ENCODE measurements at regions not wholly inside any gene's neighbourhood (a gene's known extent, or its start where the extent isn't known, plus 50 kb on each side); places are given as distances from the start of the nearest gene placed in this dataset.
A peak's percentile ranks its signal among the peaks of the same experiment; 100 is the strongest.

DNA sequence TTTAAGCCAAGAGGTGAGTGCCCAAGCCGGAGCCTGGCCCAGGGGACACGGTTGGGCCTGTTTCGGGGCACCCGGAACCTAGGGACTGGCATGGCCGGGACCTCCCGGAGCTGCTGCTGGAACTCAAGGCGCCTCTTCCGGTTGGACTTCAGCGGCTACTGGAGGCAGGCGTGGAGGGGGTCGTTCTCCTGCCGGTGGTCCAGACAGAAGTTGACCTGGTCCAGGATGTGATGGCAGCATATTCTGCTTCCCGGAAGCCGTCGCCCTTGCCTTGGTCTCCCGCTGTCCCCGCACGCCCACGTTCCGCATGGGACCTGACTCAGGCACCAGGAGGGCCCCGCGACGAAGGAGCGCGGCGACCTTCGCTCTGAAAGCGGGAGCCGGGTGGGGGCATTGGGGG, 240.8 kb downstream of the FOXA2 start:
- TF ChIP-seq, protein P1, sequence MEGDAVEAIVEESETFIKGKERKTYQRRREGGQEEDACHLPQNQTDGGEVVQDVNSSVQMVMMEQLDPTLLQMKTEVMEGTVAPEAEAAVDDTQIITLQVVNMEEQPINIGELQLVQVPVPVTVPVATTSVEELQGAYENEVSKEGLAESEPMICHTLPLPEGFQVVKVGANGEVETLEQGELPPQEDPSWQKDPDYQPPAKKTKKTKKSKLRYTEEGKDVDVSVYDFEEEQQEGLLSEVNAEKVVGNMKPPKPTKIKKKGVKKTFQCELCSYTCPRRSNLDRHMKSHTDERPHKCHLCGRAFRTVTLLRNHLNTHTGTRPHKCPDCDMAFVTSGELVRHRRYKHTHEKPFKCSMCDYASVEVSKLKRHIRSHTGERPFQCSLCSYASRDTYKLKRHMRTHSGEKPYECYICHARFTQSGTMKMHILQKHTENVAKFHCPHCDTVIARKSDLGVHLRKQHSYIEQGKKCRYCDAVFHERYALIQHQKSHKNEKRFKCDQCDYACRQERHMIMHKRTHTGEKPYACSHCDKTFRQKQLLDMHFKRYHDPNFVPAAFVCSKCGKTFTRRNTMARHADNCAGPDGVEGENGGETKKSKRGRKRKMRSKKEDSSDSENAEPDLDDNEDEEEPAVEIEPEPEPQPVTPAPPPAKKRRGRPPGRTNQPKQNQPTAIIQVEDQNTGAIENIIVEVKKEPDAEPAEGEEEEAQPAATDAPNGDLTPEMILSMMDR (IDR thresholded peaks at IDR 0.05) = no peak

DNA sequence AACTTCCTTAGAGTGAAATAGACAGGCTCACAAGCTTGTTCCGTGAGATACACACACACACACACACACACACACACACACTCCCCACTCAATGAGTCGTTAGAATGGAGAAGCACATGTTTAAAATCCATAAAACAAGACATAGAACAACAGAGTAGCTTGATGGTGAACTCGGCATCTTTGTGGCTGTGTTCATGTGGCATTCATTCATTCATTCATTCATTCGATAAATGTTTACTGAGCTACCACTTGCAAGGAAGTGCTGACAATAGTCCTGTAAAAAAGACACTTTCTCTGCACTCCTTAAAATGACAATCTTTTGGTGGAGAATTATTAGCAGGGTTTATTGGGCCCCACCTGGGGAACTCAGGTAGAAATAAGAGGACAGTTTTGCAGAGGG, 242.0 kb downstream of the FOXA2 start:
- TF ChIP-seq, protein P1 (IDR thresholded peaks at IDR 0.05) = no peak

DNA sequence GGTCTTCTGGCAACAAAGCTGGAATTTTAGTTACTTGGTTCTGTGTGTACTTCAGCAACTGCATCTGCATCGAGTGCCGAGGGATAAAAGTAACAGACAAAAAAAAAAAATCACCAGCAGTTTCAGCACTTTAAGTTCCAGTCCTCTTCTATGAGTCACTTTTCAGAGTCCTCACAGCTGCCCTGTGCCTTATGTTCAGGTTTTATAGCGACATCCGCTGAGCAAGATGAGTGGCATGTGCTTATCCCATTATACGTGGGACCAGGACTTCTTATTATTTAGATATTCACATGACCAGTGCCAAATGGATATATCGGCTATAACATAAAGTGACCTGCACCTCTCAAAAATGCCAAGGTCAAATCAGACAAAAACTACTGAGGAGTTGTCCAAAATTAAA, 242.9 kb downstream of the FOXA2 start:
- TF ChIP-seq, protein P1 (IDR thresholded peaks at IDR 0.05) = no peak

DNA sequence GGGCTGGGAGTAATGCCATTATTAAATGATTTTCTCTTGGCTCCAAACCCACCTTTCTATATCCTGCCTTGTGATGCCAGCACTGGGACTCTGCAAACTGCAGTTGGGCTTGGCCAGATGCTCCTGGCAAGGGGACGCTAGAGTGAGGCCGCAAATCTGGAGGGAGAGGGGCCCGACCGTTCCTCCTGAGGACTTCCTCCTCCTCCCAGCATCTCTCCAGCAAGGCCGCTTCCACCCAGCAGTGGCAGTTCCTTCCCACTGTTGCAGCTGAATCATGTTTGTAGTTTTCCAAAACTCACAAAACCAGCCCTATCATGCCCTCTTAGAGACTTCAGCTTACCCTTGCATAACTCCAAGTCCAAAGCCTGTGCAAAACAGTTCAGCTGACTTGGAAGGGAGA, 244.4 kb downstream of the FOXA2 start:
- TF ChIP-seq, protein P1 (IDR thresholded peaks at IDR 0.05) = no peak

DNA sequence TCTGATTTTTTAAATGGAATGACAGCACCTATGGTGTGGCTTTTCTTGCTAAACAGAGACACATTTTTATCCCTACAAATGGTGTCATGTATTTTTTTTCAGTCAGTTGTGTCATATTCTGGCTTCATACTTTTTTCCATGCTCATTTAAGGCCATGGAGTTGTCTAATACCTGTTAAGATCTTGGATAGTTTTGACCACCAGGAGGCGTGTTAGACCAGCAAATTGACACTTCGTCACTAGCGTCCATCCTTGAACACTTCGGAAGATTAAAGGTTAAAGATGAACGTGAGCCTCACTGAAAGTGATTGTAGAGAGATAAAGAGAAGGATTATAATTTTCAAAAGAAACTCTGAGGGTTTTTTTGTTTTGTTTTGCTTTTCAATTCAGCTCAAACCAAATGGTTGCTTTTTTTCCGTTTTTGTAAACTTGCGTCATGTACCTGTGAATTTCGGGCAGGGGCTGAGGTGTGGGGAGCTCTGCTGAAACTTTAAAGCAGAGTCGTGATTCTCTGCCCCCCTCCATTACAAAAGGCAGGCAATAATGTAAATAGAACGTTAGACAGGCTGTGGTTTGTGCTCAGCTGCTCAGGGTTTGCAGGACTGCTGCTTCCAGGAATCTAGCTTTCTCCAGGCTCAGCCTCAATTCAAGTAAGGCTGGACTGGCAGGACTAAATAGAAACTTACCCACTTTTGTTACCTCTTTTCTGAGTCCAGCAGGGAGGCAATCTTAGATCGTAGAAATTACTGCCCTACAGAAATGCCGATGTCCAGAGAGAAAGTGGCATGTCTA, 245.1 kb downstream of the FOXA2 start:
- TF ChIP-seq, protein P1 (IDR thresholded peaks at IDR 0.05) = peak; percentile 80

DNA sequence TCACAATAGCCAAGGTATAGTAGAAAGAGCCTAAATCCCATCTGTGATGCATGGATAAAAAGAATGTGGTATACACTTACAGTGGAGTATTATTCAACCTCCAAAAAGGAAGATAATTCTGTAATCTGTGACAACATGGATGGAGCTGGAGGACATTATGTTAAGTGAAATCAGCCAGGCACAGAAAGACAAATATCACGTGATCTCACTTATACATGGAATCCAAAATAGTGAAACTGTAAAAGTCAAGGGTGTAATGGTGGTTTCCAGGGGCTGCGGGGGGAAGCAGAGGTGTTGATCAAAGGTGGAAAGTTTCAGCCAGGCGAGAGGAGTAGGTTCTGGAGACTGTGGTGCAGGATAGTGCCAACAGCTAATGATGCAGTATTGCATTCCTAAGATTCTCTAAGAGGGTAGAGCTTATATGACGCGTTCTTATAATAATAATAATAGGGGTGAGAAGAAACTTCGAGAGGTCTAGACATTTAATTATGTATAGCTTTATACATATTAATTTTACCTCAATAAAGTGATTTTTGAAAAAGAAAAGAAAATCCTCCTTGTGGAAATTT, 246.1 kb downstream of the FOXA2 start:
- TF ChIP-seq, protein P1 (IDR thresholded peaks at IDR 0.05) = no peak

DNA sequence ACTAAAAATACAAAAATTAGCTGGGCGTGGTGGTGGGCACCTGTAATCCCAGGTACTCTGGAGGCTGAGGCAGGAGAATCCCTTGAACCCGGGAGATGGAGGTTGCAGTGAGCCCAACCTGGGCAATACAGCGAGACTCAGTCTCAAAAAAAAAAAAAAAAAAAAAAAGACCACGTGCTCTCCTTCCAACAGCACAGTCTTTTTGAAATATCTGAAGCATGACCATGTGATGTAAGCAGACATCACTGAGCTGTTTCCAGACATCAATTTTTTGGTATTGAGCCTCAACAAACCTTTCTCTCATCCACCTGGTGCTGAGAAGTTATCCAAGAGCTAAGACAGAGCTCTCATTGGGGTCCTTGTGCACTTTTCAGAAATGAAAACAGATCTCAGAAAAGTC, 249.2 kb downstream of the FOXA2 start:
- TF ChIP-seq, protein P1 (IDR thresholded peaks at IDR 0.05) = no peak
